Smooth muscle cell (in vitro differentiated cells): ENCODE measurements at regions not wholly inside any gene's neighbourhood (a gene's known extent, or its start where the extent isn't known, plus 50 kb on each side); places are given as distances from the start of the nearest gene placed in this dataset.
A peak's percentile ranks its signal among the peaks of the same experiment; 100 is the strongest.

Source experiments
- DNase-seq: peaks from one replicate; lab custom pipeline; 2025; ENCODE audit not compliant: unreplicated experiment; lab: John Stamatoyannopoulos, UW
- H2AFZ ChIP-seq: fragments of 200-600 bp; sonication (generic); 2 replicates; pipeline ENCODE4 v1.6.0; 2016; ENCODE audit warnings: antibody characterized with exemption, low read depth, mild to moderate bottlenecking
- H3F3A ChIP-seq: fragments of 200-600 bp; sonication (generic); 2 replicates; pipeline ENCODE4 v1.6.0; 2017; ENCODE audit warnings: antibody characterized with exemption, low read depth
- H3K27ac ChIP-seq: fragments of 200-600 bp; sonication (generic); 2 replicates; pipeline ENCODE4 v1.5.1; 2016; ENCODE audit warnings: low read depth, mild to moderate bottlenecking
- H3K27me3 ChIP-seq: fragments of 200-600 bp; sonication (generic); 2 replicates; pipeline ENCODE4 v1.6.1; 2016; ENCODE audit warnings: low read depth, mild to moderate bottlenecking
- H3K36me3 ChIP-seq: fragments of 200-600 bp; sonication (generic); 2 replicates; pipeline ENCODE4 v1.5.1; 2016; ENCODE audit warnings: low read depth
- H3K4me1 ChIP-seq: fragments of 200-600 bp; sonication (generic); 2 replicates; pipeline ENCODE4 v1.5.1; 2016; ENCODE audit warnings: low read depth
- H3K4me2 ChIP-seq: fragments of 200-600 bp; sonication (generic); 2 replicates; pipeline ENCODE4 v1.6.0; 2016; ENCODE audit warnings: mild to moderate bottlenecking
- H3K4me3 ChIP-seq: fragments of 200-600 bp; sonication (generic); 2 replicates; pipeline ENCODE4 v1.5.1; 2016; ENCODE audit warnings: mild to moderate bottlenecking
- H3K79me2 ChIP-seq: fragments of 200-600 bp; sonication (generic); 2 replicates; pipeline ENCODE4 v1.6.0; 2016; ENCODE audit warnings: low read depth, mild to moderate bottlenecking
- H3K9ac ChIP-seq: fragments of 200-600 bp; sonication (generic); 2 replicates; pipeline ENCODE4 v1.6.0; 2016; ENCODE audit warnings: low read depth
- H3K9me3 ChIP-seq: fragments of 200-600 bp; sonication (generic); replicated peaks from 2 replicates; pipeline ENCODE4 v1.5.1; 2016; ENCODE audit warnings: low read depth
- H4K20me1 ChIP-seq: fragments of 200-600 bp; sonication (generic); 2 replicates; pipeline ENCODE4 v1.6.0; 2016; ENCODE audit warnings: low read depth
- WGBS: methylation state at CpG from one replicate; pipeline ENCODE4 v1.1.7; 2016; ENCODE audit warnings: low lambda C conversion rate; 5-methylcytosine and 5-hydroxymethylcytosine counted together
- TF ChIP-seq, protein P1 (sequence below): fragments of 200-600 bp; sonication (generic); IDR thresholded peaks from 2 replicates; pipeline ENCODE4 v1.5.1; 2017; ENCODE audit warnings: borderline replicate concordance, mild to moderate bottlenecking, antibody characterized with exemption; ENCODE audit not compliant: insufficient read depth, poor library complexity, severe bottlenecking

DNA sequence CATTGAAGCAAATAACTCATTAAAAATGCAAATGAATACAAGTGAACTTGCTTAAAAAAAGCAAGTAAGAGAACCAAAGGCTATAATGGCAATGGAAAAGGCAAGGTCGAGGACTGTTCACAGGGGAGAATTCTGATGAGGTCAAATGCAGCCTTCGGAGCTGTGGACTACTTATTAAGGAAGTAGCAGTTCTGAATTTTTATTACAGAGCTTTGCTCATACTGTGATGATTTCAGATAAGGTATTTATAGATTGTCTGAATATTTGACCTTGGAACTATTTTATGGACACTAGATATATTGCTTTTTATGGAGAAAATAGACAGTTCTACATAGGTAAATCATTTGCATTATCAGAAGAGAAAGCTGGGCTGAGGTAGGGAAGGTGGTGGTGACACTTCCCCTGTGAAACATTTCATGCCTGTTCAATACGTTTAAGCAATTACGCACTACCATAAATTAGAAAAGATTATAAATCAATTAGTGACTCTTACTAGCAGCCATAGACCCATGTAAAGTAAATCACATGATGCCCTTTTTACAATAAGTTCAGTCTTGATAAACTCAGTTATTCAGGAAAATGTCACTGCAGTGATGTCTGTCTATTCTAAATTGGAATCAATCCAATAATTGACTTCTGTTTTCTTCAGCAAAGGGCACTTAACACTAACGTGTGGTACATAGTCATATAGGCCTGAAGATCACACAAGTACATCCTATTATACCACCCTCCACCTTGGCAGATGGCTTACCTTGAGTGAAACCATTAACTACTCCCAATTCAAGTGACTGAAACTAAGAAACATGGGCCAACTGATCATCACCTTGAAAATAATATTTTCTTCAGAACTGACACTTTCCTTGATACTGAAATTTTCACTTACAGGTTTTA is 260.0 kb downstream of the KLF12 start:
- Histone ChIP-seq H3K27me3 (no peaks in the 10 kb centered on the region), H4K20me1 (no peaks in the 10 kb centered on the region), H3K9ac (no peak overlapping the region), H3K4me2 (no peak overlapping the region), H3K9me3 (no peaks in the 10 kb centered on the region), H3K4me3 (no peak overlapping the region), H3K79me2 (no peaks in the 10 kb centered on the region), H3K36me3 (no peaks in the 10 kb centered on the region), H3F3A (no peaks in the 10 kb centered on the region), H3K4me1 (peaks cover 5% of the 10 kb centered on the region), H3K27ac (no peak overlapping the region), H2AFZ (no peak overlapping the region)
- TF ChIP-seq, protein P1, sequence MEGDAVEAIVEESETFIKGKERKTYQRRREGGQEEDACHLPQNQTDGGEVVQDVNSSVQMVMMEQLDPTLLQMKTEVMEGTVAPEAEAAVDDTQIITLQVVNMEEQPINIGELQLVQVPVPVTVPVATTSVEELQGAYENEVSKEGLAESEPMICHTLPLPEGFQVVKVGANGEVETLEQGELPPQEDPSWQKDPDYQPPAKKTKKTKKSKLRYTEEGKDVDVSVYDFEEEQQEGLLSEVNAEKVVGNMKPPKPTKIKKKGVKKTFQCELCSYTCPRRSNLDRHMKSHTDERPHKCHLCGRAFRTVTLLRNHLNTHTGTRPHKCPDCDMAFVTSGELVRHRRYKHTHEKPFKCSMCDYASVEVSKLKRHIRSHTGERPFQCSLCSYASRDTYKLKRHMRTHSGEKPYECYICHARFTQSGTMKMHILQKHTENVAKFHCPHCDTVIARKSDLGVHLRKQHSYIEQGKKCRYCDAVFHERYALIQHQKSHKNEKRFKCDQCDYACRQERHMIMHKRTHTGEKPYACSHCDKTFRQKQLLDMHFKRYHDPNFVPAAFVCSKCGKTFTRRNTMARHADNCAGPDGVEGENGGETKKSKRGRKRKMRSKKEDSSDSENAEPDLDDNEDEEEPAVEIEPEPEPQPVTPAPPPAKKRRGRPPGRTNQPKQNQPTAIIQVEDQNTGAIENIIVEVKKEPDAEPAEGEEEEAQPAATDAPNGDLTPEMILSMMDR, result no peak
- DNase-seq, result no peak
- WGBS, result 93% methylated on average over 5 of the region's 5 CpGs

DNA sequence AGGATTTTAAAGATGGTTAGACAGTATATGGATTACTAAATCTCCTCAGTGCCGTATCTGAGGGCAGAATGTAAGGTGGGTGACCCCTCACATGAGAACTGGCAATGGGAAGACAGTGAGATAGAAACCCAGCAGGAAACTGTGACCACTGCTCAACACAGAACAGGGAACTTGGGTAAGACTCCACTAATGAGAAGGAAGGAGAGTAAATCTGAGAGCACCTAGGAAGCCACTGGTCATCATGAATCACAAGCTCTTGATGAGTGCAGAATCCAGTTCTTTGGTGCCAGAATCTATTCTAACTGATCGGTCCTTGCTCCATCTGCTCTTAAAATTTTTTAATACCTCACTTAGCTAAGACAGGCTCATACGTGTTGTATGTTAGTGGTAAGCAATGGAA is 261.8 kb downstream of the KLF12 start:
- Histone ChIP-seq H4K20me1 (no peaks in the 10 kb centered on the region), H3K4me2 (no peak overlapping the region), H3K79me2 (no peaks in the 10 kb centered on the region), H3K9ac (no peak overlapping the region), H3K9me3 (no peaks in the 10 kb centered on the region), H3K4me1 (peaks cover 5% of the 10 kb centered on the region), H3F3A (no peaks in the 10 kb centered on the region), H3K36me3 (no peaks in the 10 kb centered on the region), H3K4me3 (no peak overlapping the region), H2AFZ (no peak overlapping the region), H3K27ac (no peak overlapping the region), H3K27me3 (no peaks in the 10 kb centered on the region)
- DNase-seq, result no peak
- WGBS, result 82% methylated on average over 3 of the region's 3 CpGs
- TF ChIP-seq, protein P1, result no peak

DNA sequence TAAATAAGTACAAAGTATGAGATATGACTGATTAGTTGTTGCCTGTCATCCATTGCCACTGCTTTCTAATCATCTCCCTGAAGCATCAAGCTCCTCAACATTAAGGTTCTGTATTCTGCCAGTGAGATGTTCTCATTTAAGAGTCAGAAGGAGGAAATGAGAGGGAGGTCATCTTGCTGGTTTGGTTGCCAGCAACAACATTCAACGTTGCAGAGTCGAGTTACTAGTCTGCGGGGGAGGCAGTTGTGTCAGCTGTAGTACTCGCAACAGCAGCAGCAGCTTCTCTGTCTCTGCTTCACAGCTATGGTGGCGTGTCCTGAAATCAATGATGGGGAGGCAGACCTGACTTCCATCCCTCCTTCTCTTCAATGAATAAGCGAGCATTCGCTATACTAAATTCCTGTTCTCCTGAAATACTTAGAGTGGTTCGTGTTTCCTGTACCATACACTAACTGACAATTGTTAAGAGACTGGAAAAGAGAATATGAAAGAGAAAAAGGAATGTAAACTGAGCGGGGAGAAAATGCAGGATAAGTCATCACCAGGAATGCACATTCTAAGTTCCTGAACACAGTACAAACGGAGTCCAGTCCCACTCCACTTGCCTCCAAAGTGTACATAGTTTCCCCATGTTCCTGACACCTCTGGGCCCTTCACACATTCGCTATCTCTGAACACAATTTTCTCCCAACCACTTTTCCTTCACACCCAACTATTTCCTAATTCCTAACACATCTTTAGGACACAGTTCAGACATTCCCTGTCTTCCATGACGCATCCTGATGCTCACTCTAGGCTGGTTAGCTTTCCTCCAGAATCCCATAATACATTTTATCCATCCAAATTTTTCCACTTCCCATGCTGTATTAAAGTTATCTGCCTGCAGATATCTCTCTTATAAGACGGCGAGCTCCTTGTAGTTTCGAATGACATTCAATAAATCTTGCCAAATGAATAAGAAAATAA is 263.0 kb downstream of the KLF12 start:
- Histone ChIP-seq H2AFZ (peak overlapping the region; percentile 47), H3F3A (no peaks in the 10 kb centered on the region), H3K9ac (peak overlapping the region; percentile 36), H3K4me2 (peak overlapping the region; percentile 75), H3K27me3 (no peaks in the 10 kb centered on the region), H3K27ac (peak overlapping the region; percentile 77), H3K79me2 (no peaks in the 10 kb centered on the region), H4K20me1 (no peaks in the 10 kb centered on the region), H3K9me3 (no peaks in the 10 kb centered on the region), H3K36me3 (no peaks in the 10 kb centered on the region), H3K4me1 (peaks cover 5% of the 10 kb centered on the region), H3K4me3 (no peak overlapping the region)
- WGBS, result 69% methylated on average over 15 of the region's 15 CpGs
- TF ChIP-seq, protein P1, result no peak
- DNase-seq, result no peak
